OCI-LY3 (cell line): ENCODE measurements at regions not wholly inside any gene's neighbourhood (a gene's known extent, or its start where the extent isn't known, plus 50 kb on each side); places are given as distances from the start of the nearest gene placed in this dataset.

Source experiments
- H2AFZ ChIP-seq: fragments of 200-600, 300-600 bp; shearing (Covaris generic); 2 replicates; pipeline ENCODE4 v1.6.0; 2014; ENCODE audit warnings: antibody characterized with exemption, low read depth, low read length
- H3K27ac ChIP-seq: fragments of 200-600, 300-600 bp; sonication (generic); 2 replicates; pipeline ENCODE4 v1.5.1; 2014; ENCODE audit warnings: mild to moderate bottlenecking, low read length, moderate library complexity, mixed read lengths
- H3K27me3 ChIP-seq: fragments of 200-600, 300-600 bp; sonication (generic); 2 replicates; pipeline ENCODE4 v1.6.1; 2014; ENCODE audit warnings: low read depth, low read length, mixed read lengths
- H3K36me3 ChIP-seq: fragments of 200-600, 300-600 bp; sonication (generic); replicated peaks from 2 replicates; pipeline ENCODE3; 2014; ENCODE audit warnings: low read depth, low read length, mixed read lengths
- H3K4me1 ChIP-seq: fragments of 300-600, 200-600 bp; sonication (generic); 2 replicates; pipeline ENCODE4 v1.6.1; 2014; ENCODE audit warnings: low read length, mixed read lengths
- H3K4me2 ChIP-seq: fragments of 200-600, 300-600 bp; sonication (generic); 2 replicates; pipeline ENCODE4 v1.6.1; 2014; ENCODE audit warnings: low read length, mixed read lengths
- H3K4me3 ChIP-seq: fragments of 300-600, 200-600 bp; sonication (generic); 2 replicates; pipeline ENCODE4 v1.5.1; 2014; ENCODE audit warnings: antibody characterized with exemption, mild to moderate bottlenecking, low read length, moderate library complexity
- H3K79me2 ChIP-seq: fragments of 300-600, 200-600 bp; shearing (Covaris generic); 2 replicates; pipeline ENCODE4 v1.6.1; 2014; ENCODE audit warnings: mild to moderate bottlenecking, low read length, mixed read lengths
- H3K9ac ChIP-seq: fragments of 300-600, 200-600 bp; shearing (Covaris generic); 2 replicates; pipeline ENCODE4 v1.6.0; 2014; ENCODE audit warnings: mild to moderate bottlenecking, low read length, moderate library complexity
- H3K9me3 ChIP-seq: fragments of 200-600, 300-600 bp; shearing (Covaris generic); 2 replicates; pipeline ENCODE4 v1.6.1; 2014; ENCODE audit warnings: low read length, mixed read lengths; ENCODE audit not compliant: insufficient read depth
- H4K20me1 ChIP-seq: fragments of 200-600, 300-600 bp; sonication (generic); 2 replicates; pipeline ENCODE4 v1.6.1; 2016; ENCODE audit warnings: low read length, mixed read lengths; ENCODE audit not compliant: insufficient read depth
- CTCF ChIP-seq: fragments of 200-600, 300-600 bp; sonication (generic); IDR thresholded peaks from 2 replicates; pipeline ENCODE4 v1.5.1; 2014; ENCODE audit warnings: antibody characterized with exemption, low read length, low read depth
- EZH2phosphoT487 ChIP-seq: fragments of 200-600 bp; shearing (Covaris generic); IDR thresholded peaks from 2 replicates; pipeline ENCODE4 v1.6.1; 2018; ENCODE audit warnings: antibody characterized with exemption, mixed run types, low read depth

GRCh38 chr1:194940336-194941030 lies 1667.8 kb downstream of the KCNT2 start:
- Histone ChIP-seq H2AFZ (no peak overlapping the region), H3K79me2 (no peaks in the 10 kb centered on the region), H4K20me1 (no peaks in the 10 kb centered on the region), H3K9me3 (no peaks in the 10 kb centered on the region), H3K36me3 (no peaks in the 10 kb centered on the region), H3K9ac (no peak overlapping the region), H3K4me3 (no peak overlapping the region), H3K27ac (no peak overlapping the region), H3K4me2 (no peak overlapping the region), H3K27me3 (no peaks in the 10 kb centered on the region), H3K4me1 (no peaks in the 10 kb centered on the region)
- TF ChIP-seq EZH2phosphoT487 (no peak), CTCF (no peak)

- H3K27ac ChIP-seq, result no peak overlapping the region
- no peaks in the 10 kb centered on the region for H3K79me2 ChIP-seq
- no peak overlapping the region for H3K4me3 ChIP-seq
- no peak overlapping the region for H2AFZ ChIP-seq
- H3K9me3 ChIP-seq, result no peaks in the 10 kb centered on the region
- no peak overlapping the region for H3K4me2 ChIP-seq
- no peaks in the 10 kb centered on the region for H3K27me3 ChIP-seq
- H4K20me1 ChIP-seq, result no peaks in the 10 kb centered on the region
- no peak overlapping the region for H3K9ac ChIP-seq
- TF ChIP-seq EZH2phosphoT487, result no peak
- H3K4me1 ChIP-seq, result no peaks in the 10 kb centered on the region
- no peaks in the 10 kb centered on the region for H3K36me3 ChIP-seq
Measured at GRCh38 chr1:194935864-194936263, 1672.4 kb downstream of the KCNT2 start.

- Histone ChIP-seq H3K36me3 (no peaks in the 10 kb centered on the region), H3K27me3 (no peaks in the 10 kb centered on the region), H3K9ac (no peak overlapping the region), H3K4me2 (no peak overlapping the region), H4K20me1 (no peaks in the 10 kb centered on the region), H3K27ac (no peak overlapping the region), H2AFZ (no peak overlapping the region), H3K4me1 (no peaks in the 10 kb centered on the region), H3K9me3 (no peaks in the 10 kb centered on the region), H3K79me2 (no peaks in the 10 kb centered on the region), H3K4me3 (no peak overlapping the region)
- TF ChIP-seq CTCF (no peak), EZH2phosphoT487 (no peak)
Measured at GRCh38 chr1:194931166-194931565, 1677.1 kb downstream of the KCNT2 start.

- Histone ChIP-seq H2AFZ (no peak overlapping the region), H3K36me3 (no peaks in the 10 kb centered on the region), H3K4me2 (no peak overlapping the region), H3K27ac (no peak overlapping the region), H3K9me3 (no peaks in the 10 kb centered on the region), H3K27me3 (no peaks in the 10 kb centered on the region), H3K9ac (no peak overlapping the region), H3K4me1 (no peaks in the 10 kb centered on the region), H4K20me1 (no peaks in the 10 kb centered on the region), H3K79me2 (no peaks in the 10 kb centered on the region), H3K4me3 (no peak overlapping the region)
- TF ChIP-seq CTCF (no peak), EZH2phosphoT487 (no peak)
Measured at GRCh38 chr1:194930132-194930531, 1678.1 kb downstream of the KCNT2 start.

- TF ChIP-seq CTCF (no peak), EZH2phosphoT487 (no peak)
- H3K79me2 ChIP-seq, result no peaks in the 10 kb centered on the region
- no peak overlapping the region for H3K4me3 ChIP-seq
- H2AFZ ChIP-seq, result no peak overlapping the region
- no peaks in the 10 kb centered on the region for H3K27me3 ChIP-seq
- H3K9me3 ChIP-seq, result no peaks in the 10 kb centered on the region
- H3K4me2 ChIP-seq, result no peak overlapping the region
- no peaks in the 10 kb centered on the region for H3K36me3 ChIP-seq
- H4K20me1 ChIP-seq, result no peaks in the 10 kb centered on the region
- no peak overlapping the region for H3K27ac ChIP-seq
- no peak overlapping the region for H3K9ac ChIP-seq
- H3K4me1 ChIP-seq, result no peaks in the 10 kb centered on the region
Measured at GRCh38 chr1:194929357-194929756, 1678.9 kb downstream of the KCNT2 start.
